ENCODE measurements at regions not wholly inside any gene's neighbourhood (a gene's known extent, or its start where the extent isn't known, plus 50 kb on each side); places are given as distances from the start of the nearest gene placed in this dataset.

- TF ChIP-seq CTCF (IDR thresholded peaks at IDR 0.05; ENCODE audit: insufficient read depth, low read length): no peak
- no peak for TF ChIP-seq SPI1 (IDR thresholded peaks at IDR 0.05; ENCODE audit: borderline replicate concordance, low read depth)
- TF ChIP-seq REST (IDR thresholded peaks at IDR 0.05; ENCODE audit: insufficient replicate concordance, low read depth): no peak
- no peak for TF ChIP-seq GABPA (IDR thresholded peaks at IDR 0.05; ENCODE audit: low read depth)
Observed at GRCh38 chrX:130997314-130997713, 60.8 kb upstream of the ARHGAP36 start.

Measured in HL-60 (cell line).